ENCODE measurements at regions not wholly inside any gene's neighbourhood (a gene's known extent, or its start where the extent isn't known, plus 50 kb on each side); places are given as distances from the start of the nearest gene placed in this dataset.

- no peaks in the 10 kb centered on the region for H3K9me3 ChIP-seq
- FAIRE-seq: no peak
- H3K4me2 ChIP-seq: no peak overlapping the region
- CTCF ChIA-PET: no interaction called here
- no peaks in the 10 kb centered on the region for H3K4me1 ChIP-seq
- H3K27ac ChIP-seq: no peak overlapping the region
- TF ChIP-seq, protein P1, sequence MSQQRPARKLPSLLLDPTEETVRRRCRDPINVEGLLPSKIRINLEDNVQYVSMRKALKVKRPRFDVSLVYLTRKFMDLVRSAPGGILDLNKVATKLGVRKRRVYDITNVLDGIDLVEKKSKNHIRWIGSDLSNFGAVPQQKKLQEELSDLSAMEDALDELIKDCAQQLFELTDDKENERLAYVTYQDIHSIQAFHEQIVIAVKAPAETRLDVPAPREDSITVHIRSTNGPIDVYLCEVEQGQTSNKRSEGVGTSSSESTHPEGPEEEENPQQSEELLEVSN (IDR thresholded peaks at IDR 0.05; ENCODE audit: borderline replicate concordance, low read depth): no peak
- no peak for TF ChIP-seq MAX (IDR thresholded peaks at IDR 0.05)
- TF ChIP-seq FOSB (CRISPR knock-in tag; IDR thresholded peaks at IDR 0.05): no peak
- TF ChIP-seq ZSCAN20 (CRISPR knock-in tag; IDR thresholded peaks at IDR 0.05): no peak
- TF ChIP-seq KDM5A (IDR thresholded peaks at IDR 0.05): no peak
- no peak for TF ChIP-seq MAFK (IDR thresholded peaks at IDR 0.05; ENCODE audit: partially characterized antibody)
- no peak for TF ChIP-seq JUNB (IDR thresholded peaks at IDR 0.05)
- no peak for TF ChIP-seq SREBF2 (IDR thresholded peaks at IDR 0.05)
- TF ChIP-seq, protein P2, sequence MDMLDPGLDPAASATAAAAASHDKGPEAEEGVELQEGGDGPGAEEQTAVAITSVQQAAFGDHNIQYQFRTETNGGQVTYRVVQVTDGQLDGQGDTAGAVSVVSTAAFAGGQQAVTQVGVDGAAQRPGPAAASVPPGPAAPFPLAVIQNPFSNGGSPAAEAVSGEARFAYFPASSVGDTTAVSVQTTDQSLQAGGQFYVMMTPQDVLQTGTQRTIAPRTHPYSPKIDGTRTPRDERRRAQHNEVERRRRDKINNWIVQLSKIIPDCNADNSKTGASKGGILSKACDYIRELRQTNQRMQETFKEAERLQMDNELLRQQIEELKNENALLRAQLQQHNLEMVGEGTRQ (IDR thresholded peaks at IDR 0.05): no peak
- no peak for TF ChIP-seq EHF (CRISPR knock-in tag; IDR thresholded peaks at IDR 0.05)
- no peak for TF ChIP-seq HDAC2 (IDR thresholded peaks at IDR 0.05)
- no peak for TF ChIP-seq ATOH8 (CRISPR knock-in tag; IDR thresholded peaks at IDR 0.05; ENCODE audit: low read depth)
- no peak for TF ChIP-seq MAZ (IDR thresholded peaks at IDR 0.05; ENCODE audit: borderline replicate concordance, low read depth, low read length)
- no peak for TF ChIP-seq ZC3H11A (IDR thresholded peaks at IDR 0.05)
- POLR2A ChIA-PET: no interaction called here
- no peak for ATAC-seq
- WGBS (ENCODE audit: missing lambda C conversion rate): 17% methylated on average over 6 of the region's 6 CpGs
- no peak for DNase-seq (ENCODE audit: low read depth in 1 of 2, low spot score in 1 of 2)
- no peak overlapping the region for H3K4me3 ChIP-seq
Measured at GRCh38 chr4:117479673-117480072, 394.3 kb upstream of the TRAM1L1 start.

DNA sequence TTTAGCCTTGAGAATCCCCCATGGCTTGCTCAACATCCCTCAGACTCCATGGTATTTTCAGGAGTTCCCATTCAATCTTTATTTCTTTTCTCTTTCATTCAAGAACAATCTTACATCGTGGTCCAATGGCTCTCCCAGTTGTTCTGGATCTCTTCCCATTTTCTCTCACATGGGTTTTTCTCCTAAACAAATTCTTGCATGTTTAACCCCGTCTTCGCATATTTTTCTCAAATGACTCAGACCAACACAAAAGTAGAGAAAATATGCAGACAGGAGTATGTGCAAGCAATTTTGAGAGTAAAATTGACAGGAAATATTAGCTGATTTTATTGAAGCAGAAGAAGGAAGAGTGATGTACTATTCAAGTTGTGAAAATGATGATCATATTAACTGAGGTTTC, 396.4 kb upstream of the TRAM1L1 start:
- TF ChIP-seq MAX (IDR thresholded peaks at IDR 0.05): no peak
- TF ChIP-seq HES2 (IDR thresholded peaks at IDR 0.05): no peak
- TF ChIP-seq, protein P1 (IDR thresholded peaks at IDR 0.05; ENCODE audit: borderline replicate concordance, low read depth): no peak
- TF ChIP-seq KDM1A (IDR thresholded peaks at IDR 0.05; ENCODE audit: low read depth): no peak
- no peak for TF ChIP-seq POLR2AphosphoS2 (conservative IDR thresholded peaks at IDR 0.05; ENCODE audit: low read length)
- no peak for TF ChIP-seq CHD4 (IDR thresholded peaks at IDR 0.05; ENCODE audit: borderline replicate concordance)
- TF ChIP-seq ATOH8 (CRISPR knock-in tag; IDR thresholded peaks at IDR 0.05; ENCODE audit: low read depth): no peak
- TF ChIP-seq BCL3 (IDR thresholded peaks at IDR 0.05): no peak
- TF ChIP-seq EP300 (IDR thresholded peaks at IDR 0.05): no peak
- TF ChIP-seq FOXS1 (CRISPR knock-in tag; IDR thresholded peaks at IDR 0.05): no peak
- TF ChIP-seq, protein P3, sequence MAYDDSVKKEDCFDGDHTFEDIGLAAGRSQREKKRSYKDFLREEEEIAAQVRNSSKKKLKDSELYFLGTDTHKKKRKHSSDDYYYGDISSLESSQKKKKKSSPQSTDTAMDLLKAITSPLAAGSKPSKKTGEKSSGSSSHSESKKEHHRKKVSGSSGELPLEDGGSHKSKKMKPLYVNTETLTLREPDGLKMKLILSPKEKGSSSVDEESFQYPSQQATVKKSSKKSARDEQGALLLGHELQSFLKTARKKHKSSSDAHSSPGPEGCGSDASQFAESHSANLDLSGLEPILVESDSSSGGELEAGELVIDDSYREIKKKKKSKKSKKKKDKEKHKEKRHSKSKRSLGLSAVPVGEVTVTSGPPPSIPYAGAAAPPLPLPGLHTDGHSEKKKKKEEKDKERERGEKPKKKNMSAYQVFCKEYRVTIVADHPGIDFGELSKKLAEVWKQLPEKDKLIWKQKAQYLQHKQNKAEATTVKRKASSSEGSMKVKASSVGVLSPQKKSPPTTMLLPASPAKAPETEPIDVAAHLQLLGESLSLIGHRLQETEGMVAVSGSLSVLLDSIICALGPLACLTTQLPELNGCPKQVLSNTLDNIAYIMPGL (CRISPR knock-in tag; IDR thresholded peaks at IDR 0.05; ENCODE audit: borderline replicate concordance): no peak
- no peak for TF ChIP-seq MYC (IDR thresholded peaks at IDR 0.05; ENCODE audit: borderline replicate concordance, low read length)
- ATAC-seq: no peak
- H3K4me2 ChIP-seq: no peak overlapping the region
- H3K4me3 ChIP-seq: no peak overlapping the region
- ChIA-PET CTCF (no interaction called here), POLR2A (no interaction called here)
- no peak overlapping the region for H3K27ac ChIP-seq
- H3K9me3 ChIP-seq: no peaks in the 10 kb centered on the region
- WGBS (ENCODE audit: missing lambda C conversion rate): 32% methylated on average over 3 of the region's 3 CpGs
- no peaks in the 10 kb centered on the region for H3K4me1 ChIP-seq
- no peak for DNase-seq (ENCODE audit: low read depth in 1 of 2, low spot score in 1 of 2)
- FAIRE-seq: no peak

Measured in A549 (cell line).